Esophagus squamous epithelium (tissue), 5 donors: ENCODE measurements at regions not wholly inside any gene's neighbourhood (a gene's known extent, or its start where the extent isn't known, plus 50 kb on each side); places are given as distances from the start of the nearest gene placed in this dataset.
A peak's percentile ranks its signal among the peaks of the same experiment; 100 is the strongest.

Experiments
- DNase-seq: peaks from one replicate; lab custom pipeline; 2025; lab: John Stamatoyannopoulos, UW
- H3K27ac ChIP-seq, 4 donors: fragments of 200-600 bp; sonication (generic); one replicate each; pipeline ENCODE4 v1.5.1; 2016 to 2019; ENCODE audit warnings: mild to moderate bottlenecking in 1 of 4
- H3K27me3 ChIP-seq, 4 donors: fragments of 200-600 bp; sonication (generic); 1 replicate in 3 of 4; 2 replicates in 1 of 4; pipeline versions ENCODE4 v1.5.1 to v1.6.0; 2017 to 2021; ENCODE audit warnings: antibody characterized with exemption in 1 of 4
- H3K36me3 ChIP-seq, 3 donors: fragments of 200-600 bp; sonication (generic); one replicate each; pipeline ENCODE4 v1.5.1; 2016 to 2019
- H3K4me1 ChIP-seq, 3 donors: fragments of 200-600 bp; sonication (generic); one replicate each; pipeline ENCODE4 v1.5.1; 2017 to 2019
- H3K4me3 ChIP-seq, 4 donors: fragments of 200-600 bp; sonication (generic); 1 replicate in 3 of 4; 2 replicates in 1 of 4; pipeline ENCODE4 v1.5.1; 2016 to 2019; ENCODE audit warnings: mild to moderate bottlenecking in 2 of 4, moderate library complexity in 1 of 4
- H3K9me3 ChIP-seq, 3 donors: fragments of 200-600 bp; sonication (generic); one replicate each; pipeline ENCODE4 v1.5.1; 2016 to 2019
- CTCF ChIP-seq, 6 experiments: fragments of 450-650 bp in 4 of 6; fragments of 200-600 bp in 2 of 6; sonication (generic) in 2 of 6; IDR thresholded peaks; one replicate each; pipeline ENCODE4 v1.5.1; 2016 to 2019; ENCODE audit warnings: antibody characterized with exemption in 6 of 6, mild to moderate bottlenecking in 4 of 6, moderate library complexity in 4 of 6
- POLR2A ChIP-seq, 4 donors: fragments of 450-650 bp; IDR thresholded peaks; one replicate each; pipeline ENCODE4 v1.6.1; 2017; ENCODE audit warnings: antibody characterized with exemption in 4 of 4, mild to moderate bottlenecking in 4 of 4, moderate library complexity in 3 of 4
- WGBS, 2 donors: methylation state at CpG; one replicate each; pipeline ENCODE4 v1.1.5; 2018; 5-methylcytosine and 5-hydroxymethylcytosine counted together
- intact Hi-C: fragments of 100-400 bp; cut with DNase I; formaldehyde crosslinking; loops from one replicate; pipeline ENCODE4 v1.15.0; 2022
- donor health status: DM: yes; HTN: yes; CAD: no.

- Histone ChIP-seq H3K27ac (no peak overlapping the region), H3K36me3 (no peaks in the 10 kb centered on the region), H3K4me1 (peaks cover 0 to 17% (median under 1%) of the 10 kb centered on the region in 3 donors), H3K9me3 (no peaks in the 10 kb centered on the region), H3K27me3 (no peaks in the 10 kb centered on the region), H3K4me3 (no peak overlapping the region)
- intact Hi-C loops, result no loop called here
- TF ChIP-seq POLR2A (IDR thresholded peaks at IDR 0.05), result no peak
- no peak for TF ChIP-seq CTCF (IDR thresholded peaks at IDR 0.05)
- no peak for DNase-seq
- 59 to 82% methylated on average over 3 of the region's 3 CpGs for WGBS, 2 donors
These were observed 132.5 kb upstream of the ADRA1B start for GRCh38 chr5:159783726-159784247.

GRCh38 chr5:159784993-159785392, 131.3 kb upstream of the ADRA1B start:
- TF ChIP-seq CTCF (IDR thresholded peaks at IDR 0.05) (no peak), POLR2A (IDR thresholded peaks at IDR 0.05) (no peak)
- peaks cover 0 to 22% (median 6%) of the 10 kb centered on the region in 3 donors for H3K4me1 ChIP-seq
- H3K36me3 ChIP-seq, result no peaks in the 10 kb centered on the region
- no peak overlapping the region for H3K27ac ChIP-seq
- intact Hi-C loops, result no loop called here
- H3K27me3 ChIP-seq, result no peaks in the 10 kb centered on the region
- DNase-seq, result no peak
- no peak overlapping the region for H3K4me3 ChIP-seq
- H3K9me3 ChIP-seq, result no peaks in the 10 kb centered on the region

GRCh38 chr5:159785656-159786055, 130.6 kb upstream of the ADRA1B start:
- DNase-seq, result no peak
- Histone ChIP-seq H3K9me3 (no peaks in the 10 kb centered on the region), H3K27ac (no peak overlapping the region), H3K36me3 (no peaks in the 10 kb centered on the region), H3K27me3 (no peaks in the 10 kb centered on the region), H3K4me3 (no peak overlapping the region), H3K4me1 (peaks cover 0 to 22% (median 6%) of the 10 kb centered on the region in 3 donors)
- intact Hi-C loops, result no loop called here
- TF ChIP-seq POLR2A (IDR thresholded peaks at IDR 0.05) (no peak), CTCF (IDR thresholded peaks at IDR 0.05) (no peak)
- 67 to 80% methylated on average over 3 of the region's 3 CpGs for WGBS, 2 donors

- H3K27ac ChIP-seq, result peak overlapping the region in 1 of 4 donors; percentile 45
These were observed 130.1 kb upstream of the ADRA1B start for GRCh38 chr5:159786201-159786600.

More at GRCh38 chr5:159786201-159786600, 130.1 kb upstream of the ADRA1B start:
- DNase-seq, result no peak
- Histone ChIP-seq H3K4me1 (peaks cover 0 to 22% (median 6%) of the 10 kb centered on the region in 3 donors), H3K36me3 (no peaks in the 10 kb centered on the region), H3K9me3 (no peaks in the 10 kb centered on the region), H3K4me3 (no peak overlapping the region), H3K27me3 (no peaks in the 10 kb centered on the region)
- intact Hi-C loops, result no loop called here
- 82 to 91% methylated on average over 3 of the region's 3 CpGs for WGBS, 2 donors
- no peak for TF ChIP-seq CTCF (IDR thresholded peaks at IDR 0.05)
- no peak for TF ChIP-seq POLR2A (IDR thresholded peaks at IDR 0.05)
